HG02798 (cell line): ENCODE measurements at regions not wholly inside any gene's neighbourhood (a gene's known extent, or its start where the extent isn't known, plus 50 kb on each side); places are given as distances from the start of the nearest gene placed in this dataset.

Experiments
- ATAC-seq: cut with Tn5 transposase; IDR thresholded peaks from one replicate; pipeline ENCODE4 v1.9.1; 2021; ENCODE audit warnings: mild to moderate bottlenecking; ENCODE audit not compliant: unreplicated experiment, poor library complexity

- ATAC-seq: no peak
Measured at GRCh38 chr9:113695901-113696300, 180.2 kb upstream of the ZNF618 start.

GRCh38 chr9:113701774-113702755, 174.0 kb upstream of the ZNF618 start:
- ATAC-seq: no peak

GRCh38 chr9:113705306-113705927, 170.7 kb upstream of the ZNF618 start:
- ATAC-seq: no peak

GRCh38 chr9:113705928-113706519, 170.1 kb upstream of the ZNF618 start:
- ATAC-seq: no peak

- no peak for ATAC-seq
Measured at GRCh38 chr9:113707953-113708695, 168.0 kb upstream of the ZNF618 start.

- no peak for ATAC-seq
Measured at GRCh38 chr9:113708821-113709713, 167.0 kb upstream of the ZNF618 start.

- ATAC-seq: no peak
Measured at GRCh38 chr9:113709721-113710120, 166.4 kb upstream of the ZNF618 start.

GRCh38 chr9:113711251-113711650, 164.9 kb upstream of the ZNF618 start:
- no peak for ATAC-seq

GRCh38 chr9:113712053-113712452, 164.1 kb upstream of the ZNF618 start:
- ATAC-seq: no peak

GRCh38 chr9:113715086-113715485, 161.0 kb upstream of the ZNF618 start:
- ATAC-seq: no peak

GRCh38 chr9:113719919-113720318, 156.2 kb upstream of the ZNF618 start:
- no peak for ATAC-seq

- no peak for ATAC-seq
Measured at GRCh38 chr9:113720495-113720894, 155.6 kb upstream of the ZNF618 start.

GRCh38 chr9:113721856-113722255, 154.3 kb upstream of the ZNF618 start:
- no peak for ATAC-seq

- ATAC-seq: no peak
Measured at GRCh38 chr9:113724202-113724601, 151.9 kb upstream of the ZNF618 start.

- no peak for ATAC-seq
Measured at GRCh38 chr9:113728989-113729388, 147.1 kb upstream of the ZNF618 start.

GRCh38 chr9:113734826-113735225, 141.3 kb upstream of the ZNF618 start:
- no peak for ATAC-seq

GRCh38 chr9:113737517-113738271, 138.4 kb upstream of the ZNF618 start:
- ATAC-seq: no peak

- no peak for ATAC-seq
Measured at GRCh38 chr9:113738496-113738892, 137.6 kb upstream of the ZNF618 start.
